ENCODE measurements at regions not wholly inside any gene's neighbourhood (a gene's known extent, or its start where the extent isn't known, plus 50 kb on each side); places are given as distances from the start of the nearest gene placed in this dataset.

DNA sequence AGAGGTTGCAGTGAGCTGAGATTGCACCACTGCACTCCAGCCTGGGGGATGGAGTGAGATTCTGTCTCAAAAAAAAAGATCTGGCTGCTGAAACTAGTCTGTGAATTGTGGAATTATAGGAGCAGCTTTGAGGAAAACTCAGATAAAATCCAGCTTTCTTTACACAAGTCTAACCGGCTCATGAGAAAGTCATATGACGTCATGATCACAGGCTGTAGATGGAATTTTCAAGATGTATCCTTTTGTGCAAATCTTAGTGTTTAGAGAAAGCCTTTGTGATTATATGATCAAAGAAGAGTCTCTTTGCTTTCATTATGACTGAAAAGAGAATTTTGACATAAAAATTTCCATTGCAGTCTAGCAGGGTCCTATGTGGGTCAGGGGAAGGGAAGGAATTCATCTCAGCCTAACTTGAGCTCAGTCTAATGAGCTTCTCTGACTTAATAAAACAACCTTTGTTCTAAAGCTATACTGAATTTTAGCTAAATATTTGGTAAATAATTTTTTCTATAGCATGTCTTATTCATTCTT lies 90.2 kb upstream of the NCK2 start:
- TF ChIP-seq, protein P1, sequence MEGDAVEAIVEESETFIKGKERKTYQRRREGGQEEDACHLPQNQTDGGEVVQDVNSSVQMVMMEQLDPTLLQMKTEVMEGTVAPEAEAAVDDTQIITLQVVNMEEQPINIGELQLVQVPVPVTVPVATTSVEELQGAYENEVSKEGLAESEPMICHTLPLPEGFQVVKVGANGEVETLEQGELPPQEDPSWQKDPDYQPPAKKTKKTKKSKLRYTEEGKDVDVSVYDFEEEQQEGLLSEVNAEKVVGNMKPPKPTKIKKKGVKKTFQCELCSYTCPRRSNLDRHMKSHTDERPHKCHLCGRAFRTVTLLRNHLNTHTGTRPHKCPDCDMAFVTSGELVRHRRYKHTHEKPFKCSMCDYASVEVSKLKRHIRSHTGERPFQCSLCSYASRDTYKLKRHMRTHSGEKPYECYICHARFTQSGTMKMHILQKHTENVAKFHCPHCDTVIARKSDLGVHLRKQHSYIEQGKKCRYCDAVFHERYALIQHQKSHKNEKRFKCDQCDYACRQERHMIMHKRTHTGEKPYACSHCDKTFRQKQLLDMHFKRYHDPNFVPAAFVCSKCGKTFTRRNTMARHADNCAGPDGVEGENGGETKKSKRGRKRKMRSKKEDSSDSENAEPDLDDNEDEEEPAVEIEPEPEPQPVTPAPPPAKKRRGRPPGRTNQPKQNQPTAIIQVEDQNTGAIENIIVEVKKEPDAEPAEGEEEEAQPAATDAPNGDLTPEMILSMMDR (conservative IDR thresholded peaks at IDR 0.05 in 1 of 2, IDR thresholded peaks at IDR 0.05 in 1 of 2; ENCODE audit: extremely low read depth in 1 of 2, insufficient read depth in 1 of 2, low read depth in 1 of 2, low read length in 2 of 2) = no peak
- no peak for TF ChIP-seq EZH2 (IDR thresholded peaks at IDR 0.05; ENCODE audit: borderline replicate concordance, low read length)
